ENCODE measurements at regions not wholly inside any gene's neighbourhood (a gene's known extent, or its start where the extent isn't known, plus 50 kb on each side); places are given as distances from the start of the nearest gene placed in this dataset.

GRCh38 chr2:217062768-217063167 lies 202.9 kb upstream of the TNP1 start:
- TF ChIP-seq CTCF (conservative IDR thresholded peaks at IDR 0.05; ENCODE audit: low read depth, low read length), result no peak
- no peak for DNase-seq (ENCODE audit: low read depth)
- no peak overlapping the region for H3K4me3 ChIP-seq (ENCODE audit: low read depth, low read length)

GRCh38 chr2:217061916-217062505 lies 202.1 kb upstream of the TNP1 start:
- TF ChIP-seq CTCF (conservative IDR thresholded peaks at IDR 0.05; ENCODE audit: low read depth, low read length), result no peak
- no peak for DNase-seq (ENCODE audit: low read depth)
- H3K4me3 ChIP-seq (ENCODE audit: low read depth, low read length), result no peak overlapping the region

- DNase-seq (ENCODE audit: low read depth), result no peak
Observed at GRCh38 chr2:217060951-217061547, 201.2 kb upstream of the TNP1 start.

GRCh38 chr2:217060516-217060915 lies 200.7 kb upstream of the TNP1 start:
- no peak for TF ChIP-seq CTCF (conservative IDR thresholded peaks at IDR 0.05; ENCODE audit: low read depth, low read length)
- no peak for DNase-seq (ENCODE audit: low read depth)
- no peak overlapping the region for H3K4me3 ChIP-seq (ENCODE audit: low read depth, low read length)

More at GRCh38 chr2:217060951-217061547, 201.2 kb upstream of the TNP1 start:
- H3K4me3 ChIP-seq (ENCODE audit: low read depth, low read length), result no peak overlapping the region
- no peak for TF ChIP-seq CTCF (conservative IDR thresholded peaks at IDR 0.05; ENCODE audit: low read depth, low read length)

- TF ChIP-seq CTCF (conservative IDR thresholded peaks at IDR 0.05; ENCODE audit: low read depth, low read length), result peak; percentile 36
- no peak overlapping the region for H3K4me3 ChIP-seq (ENCODE audit: low read depth, low read length)
- no peak for DNase-seq (ENCODE audit: low read depth)
Observed at GRCh38 chr2:217058791-217059755, 199.2 kb upstream of the TNP1 start.

- no peak for DNase-seq (ENCODE audit: low read depth)
- H3K4me3 ChIP-seq (ENCODE audit: low read depth, low read length), result no peak overlapping the region
- no peak for TF ChIP-seq CTCF (conservative IDR thresholded peaks at IDR 0.05; ENCODE audit: low read depth, low read length)
Observed at GRCh38 chr2:217057773-217058172, 197.9 kb upstream of the TNP1 start.

Data from epithelial cell of proximal tubule (primary cell).